KMS-11 (cell line): ENCODE measurements at regions not wholly inside any gene's neighbourhood (a gene's known extent, or its start where the extent isn't known, plus 50 kb on each side); places are given as distances from the start of the nearest gene placed in this dataset.

Experiments
- H2AFZ ChIP-seq: fragments of 200-600 bp; sonication (generic); 2 replicates; pipeline ENCODE4 v1.6.1; 2016; ENCODE audit warnings: antibody characterized with exemption, mixed run types, low read depth
- H3K27ac ChIP-seq: fragments of 200-600 bp; sonication (generic); 2 replicates; pipeline ENCODE4 v1.6.1; 2016; ENCODE audit warnings: mild to moderate bottlenecking, mixed run types
- H3K27me3 ChIP-seq: fragments of 200-600 bp; sonication (generic); 2 replicates; pipeline ENCODE4 v1.6.1; 2017; ENCODE audit warnings: mild to moderate bottlenecking, low read depth, mixed run types, moderate library complexity; ENCODE audit not compliant: insufficient read depth
- H3K36me3 ChIP-seq: fragments of 200-600 bp; sonication (generic); 2 replicates; pipeline ENCODE4 v1.6.1; 2017; ENCODE audit warnings: mild to moderate bottlenecking, mixed run types; ENCODE audit not compliant: insufficient read depth
- H3K4me1 ChIP-seq: fragments of 200-600 bp; sonication (generic); 2 replicates; pipeline ENCODE4 v1.6.1; 2016; ENCODE audit warnings: mild to moderate bottlenecking, low read depth, mixed run types; ENCODE audit not compliant: poor library complexity, severe bottlenecking
- H3K4me2 ChIP-seq: fragments of 200-600 bp; sonication (generic); 2 replicates; pipeline ENCODE4 v1.7.0; 2016; ENCODE audit warnings: mild to moderate bottlenecking, mixed run types
- H3K4me3 ChIP-seq: fragments of 200-600 bp; sonication (generic); IDR thresholded peaks from 2 replicates; pipeline ENCODE4 v1.6.1; 2017; ENCODE audit warnings: low read depth, low read length, mixed read lengths; ENCODE audit not compliant: insufficient read depth
- H3K79me2 ChIP-seq: fragments of 200-600 bp; sonication (generic); 2 replicates; pipeline ENCODE4 v1.6.1; 2016; ENCODE audit warnings: low read depth, mixed run types; ENCODE audit not compliant: insufficient read depth
- H3K9ac ChIP-seq: fragments of 200-600 bp; sonication (generic); 2 replicates; pipeline ENCODE4 v1.6.1; 2016; ENCODE audit warnings: mild to moderate bottlenecking, mixed run types
- H4K20me1 ChIP-seq: fragments of 200-600 bp; sonication (generic); 2 replicates; pipeline ENCODE4 v1.6.1; 2016; ENCODE audit warnings: mild to moderate bottlenecking, mixed run types; ENCODE audit not compliant: insufficient read depth
- CTCF ChIP-seq: fragments of 200-600 bp; sonication (generic); conservative IDR thresholded peaks from 2 replicates; pipeline ENCODE4 v1.6.1; 2017; ENCODE audit warnings: low read depth, mild to moderate bottlenecking, antibody characterized with exemption, low read length, moderate library complexity, mixed read lengths

GRCh38 chr4:35511851-35512250, 732.5 kb downstream of the ARAP2 start:
- H3K4me1 ChIP-seq: no peaks in the 10 kb centered on the region
- no peak overlapping the region for H3K4me3 ChIP-seq
- no peaks in the 10 kb centered on the region for H3K79me2 ChIP-seq
- no peak overlapping the region for H3K9ac ChIP-seq
- no peaks in the 10 kb centered on the region for H3K27me3 ChIP-seq
- TF ChIP-seq CTCF: no peak
- H2AFZ ChIP-seq: no peak overlapping the region
- H4K20me1 ChIP-seq: no peaks in the 10 kb centered on the region
- H3K4me2 ChIP-seq: no peak overlapping the region
- no peaks in the 10 kb centered on the region for H3K36me3 ChIP-seq
- no peak overlapping the region for H3K27ac ChIP-seq

GRCh38 chr4:35516102-35516501, 728.2 kb downstream of the ARAP2 start:
- H3K36me3 ChIP-seq: no peaks in the 10 kb centered on the region
- no peak overlapping the region for H3K9ac ChIP-seq
- H3K4me2 ChIP-seq: no peak overlapping the region
- H2AFZ ChIP-seq: no peak overlapping the region
- H3K79me2 ChIP-seq: no peaks in the 10 kb centered on the region
- H3K4me1 ChIP-seq: no peaks in the 10 kb centered on the region
- TF ChIP-seq CTCF: no peak
- no peaks in the 10 kb centered on the region for H3K27me3 ChIP-seq
- no peak overlapping the region for H3K27ac ChIP-seq
- no peak overlapping the region for H3K4me3 ChIP-seq
- no peaks in the 10 kb centered on the region for H4K20me1 ChIP-seq

GRCh38 chr4:35520059-35520458, 724.3 kb downstream of the ARAP2 start:
- no peaks in the 10 kb centered on the region for H3K36me3 ChIP-seq
- H3K27ac ChIP-seq: no peak overlapping the region
- TF ChIP-seq CTCF: no peak
- H3K4me1 ChIP-seq: no peaks in the 10 kb centered on the region
- no peak overlapping the region for H3K9ac ChIP-seq
- H4K20me1 ChIP-seq: no peaks in the 10 kb centered on the region
- H3K79me2 ChIP-seq: no peaks in the 10 kb centered on the region
- no peak overlapping the region for H2AFZ ChIP-seq
- no peaks in the 10 kb centered on the region for H3K27me3 ChIP-seq
- no peak overlapping the region for H3K4me2 ChIP-seq
- no peak overlapping the region for H3K4me3 ChIP-seq

- no peak overlapping the region for H3K4me3 ChIP-seq
- no peak overlapping the region for H3K4me2 ChIP-seq
- no peaks in the 10 kb centered on the region for H4K20me1 ChIP-seq
- no peak overlapping the region for H2AFZ ChIP-seq
- no peak overlapping the region for H3K27ac ChIP-seq
- H3K27me3 ChIP-seq: no peaks in the 10 kb centered on the region
- H3K79me2 ChIP-seq: no peaks in the 10 kb centered on the region
- TF ChIP-seq CTCF: no peak
- no peaks in the 10 kb centered on the region for H3K4me1 ChIP-seq
- H3K36me3 ChIP-seq: no peaks in the 10 kb centered on the region
- H3K9ac ChIP-seq: no peak overlapping the region
These were observed 722.6 kb downstream of the ARAP2 start for GRCh38 chr4:35521682-35522081.
